Calu3 (cell line): ENCODE measurements at regions not wholly inside any gene's neighbourhood (a gene's known extent, or its start where the extent isn't known, plus 50 kb on each side); places are given as distances from the start of the nearest gene placed in this dataset.

Source experiments
- BruUV-seq: library from RNA; stranded (reverse); fragments of 400-500 nt; replicated peaks from 2 replicates; lab custom pipeline; 2021; lab: Mats Ljungman, UMichigan
- CTCF ChIA-PET: fragments of 300-600 bp; sonication (Branson Sonifier 250); formaldehyde crosslinking; loops from one replicate; lab custom pipeline; 2022; ENCODE audit warnings: antibody characterized with exemption; lab: Charles Lee
- DNase-seq: peaks from one replicate; pipeline ENCODE4 v3.0.0; 2022
- H3K27ac Mint-ChIP-seq: one replicate; pipeline ENCODE4 v1.8.0; 2022; ENCODE audit warnings: mixed read lengths; ENCODE audit not compliant: unreplicated experiment
- H3K27me3 Mint-ChIP-seq: one replicate; pipeline ENCODE4 v1.8.0; 2022; ENCODE audit warnings: mixed read lengths; ENCODE audit not compliant: unreplicated experiment
- H3K36me3 Mint-ChIP-seq: one replicate; pipeline ENCODE4 v1.8.0; 2022; ENCODE audit warnings: mild to moderate bottlenecking, moderate library complexity, mixed read lengths; ENCODE audit not compliant: insufficient read depth, unreplicated experiment
- H3K4me1 Mint-ChIP-seq: one replicate; pipeline ENCODE4 v1.8.0; 2022; ENCODE audit warnings: mild to moderate bottlenecking, low read depth, mixed read lengths; ENCODE audit not compliant: unreplicated experiment
- H3K4me3 Mint-ChIP-seq: one replicate; pipeline ENCODE4 v1.8.0; 2022; ENCODE audit warnings: mild to moderate bottlenecking, low read depth, moderate library complexity, mixed read lengths; ENCODE audit not compliant: unreplicated experiment
- H3K9me3 Mint-ChIP-seq: one replicate; pipeline ENCODE4 v1.8.0; 2022; ENCODE audit warnings: low read depth, mixed read lengths; ENCODE audit not compliant: unreplicated experiment
- CTCF ChIP-seq: fragments of 200-600 bp; IDR thresholded peaks from one replicate; pipeline ENCODE4 v1.8.0; 2022; ENCODE audit warnings: antibody characterized with exemption; ENCODE audit not compliant: unreplicated experiment
- intact Hi-C: fragments of 100-400 bp; cut with micrococcal nuclease; formaldehyde crosslinking; loops from one replicate; pipeline ENCODE4 v1.10.0; 2022; ENCODE audit not compliant: unreplicated experiment

DNA sequence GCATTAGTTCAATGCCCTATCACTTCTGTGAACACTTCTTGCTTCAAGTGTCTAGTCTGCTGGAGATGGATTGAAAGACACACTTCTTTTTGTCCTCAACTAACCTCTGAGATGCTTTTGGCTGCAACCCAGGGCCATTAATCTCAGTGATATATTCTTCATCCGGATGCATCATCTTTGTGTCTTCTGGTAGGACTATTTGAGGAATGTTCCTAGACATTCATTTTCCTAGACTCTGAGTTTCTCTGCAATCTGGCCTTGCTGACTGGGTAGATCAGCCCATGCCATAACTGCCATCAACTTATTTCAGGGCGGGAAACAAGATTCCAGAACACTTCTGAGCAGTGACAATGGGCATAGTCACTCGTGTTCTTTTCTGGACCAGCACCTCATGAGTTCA is 329.4 kb downstream of the PDGFC start:
- no TSS peak for BruUV-seq
- no peaks in the 10 kb centered on the region for H3K27me3 Mint-ChIP-seq
- H3K4me3 Mint-ChIP-seq = no peak overlapping the region
- H3K27ac Mint-ChIP-seq = no peak overlapping the region
- H3K36me3 Mint-ChIP-seq = no peaks in the 10 kb centered on the region
- CTCF ChIA-PET = no interaction called here
- no peak for DNase-seq
- peaks cover 18% of the 10 kb centered on the region for H3K4me1 Mint-ChIP-seq
- peaks cover 2% of the 10 kb centered on the region for H3K9me3 Mint-ChIP-seq
- no peak for TF ChIP-seq CTCF
- intact Hi-C loops = no loop called here

- DNase-seq = no peak
- intact Hi-C loops = no loop called here
- Mint-ChIP-seq H3K9me3 (no peaks in the 10 kb centered on the region), H3K36me3 (no peaks in the 10 kb centered on the region), H3K27me3 (no peaks in the 10 kb centered on the region), H3K4me3 (no peak overlapping the region), H3K27ac (no peak overlapping the region), H3K4me1 (peaks cover 28% of the 10 kb centered on the region)
- no peak for TF ChIP-seq CTCF
- CTCF ChIA-PET = no interaction called here
- no TSS peak for BruUV-seq
Measured at GRCh38 chr4:156638925-156639605, 332.5 kb downstream of the PDGFC start.

DNA sequence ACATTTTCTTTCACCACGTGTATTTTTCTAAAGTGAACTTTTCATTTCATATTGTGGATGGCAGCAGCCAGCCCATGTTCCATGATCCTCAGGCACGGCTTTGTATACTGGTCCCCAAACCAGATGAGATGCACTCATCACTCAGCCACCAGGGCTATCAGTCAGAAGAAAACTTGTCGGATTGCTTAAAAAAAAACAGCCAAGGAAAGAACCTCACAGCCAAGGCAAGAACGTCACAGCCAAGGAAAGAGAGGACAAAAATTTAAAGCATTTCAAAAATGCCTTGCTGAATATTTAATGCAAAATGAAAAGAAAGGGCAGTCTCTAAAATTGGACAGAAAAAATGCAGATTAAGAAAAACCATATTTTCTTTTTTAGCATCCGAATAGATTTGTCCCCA is 333.3 kb downstream of the PDGFC start:
- no peak overlapping the region for H3K4me3 Mint-ChIP-seq
- intact Hi-C loops = no loop called here
- no TSS peak for BruUV-seq
- no peak for TF ChIP-seq CTCF
- no peaks in the 10 kb centered on the region for H3K27me3 Mint-ChIP-seq
- CTCF ChIA-PET = no interaction called here
- no peak overlapping the region for H3K27ac Mint-ChIP-seq
- no peaks in the 10 kb centered on the region for H3K36me3 Mint-ChIP-seq
- no peaks in the 10 kb centered on the region for H3K9me3 Mint-ChIP-seq
- peaks cover 28% of the 10 kb centered on the region for H3K4me1 Mint-ChIP-seq
- no peak for DNase-seq

- intact Hi-C loops = no loop called here
- DNase-seq = no peak
- BruUV-seq = no TSS peak
- Mint-ChIP-seq H3K36me3 (no peaks in the 10 kb centered on the region), H3K27me3 (no peaks in the 10 kb centered on the region), H3K4me3 (no peak overlapping the region), H3K27ac (no peak overlapping the region), H3K4me1 (peaks cover 28% of the 10 kb centered on the region), H3K9me3 (no peaks in the 10 kb centered on the region)
- CTCF ChIA-PET = no interaction called here
- no peak for TF ChIP-seq CTCF
Measured at GRCh38 chr4:156636381-156636780, 335.2 kb downstream of the PDGFC start.
